Activated naive CD4-positive, alpha-beta T cell treated with anti-CD3 and anti-CD28 coated beads, Interleukin-2, amount 50 U/mL, for 72 hours (primary cell): ENCODE measurements at regions not wholly inside any gene's neighbourhood (a gene's known extent, or its start where the extent isn't known, plus 50 kb on each side); places are given as distances from the start of the nearest gene placed in this dataset.

ENCODE experiments used
- ATAC-seq, 2 donors: fragments of 150-1000 bp; cut with Tn5 transposase; 2 replicates each; pipeline ENCODE4 v1.10.0; 2021; ENCODE audit warnings: mild to moderate bottlenecking in 2 of 2, moderate library complexity in 2 of 2
- DNase-seq, 2 donors: peaks; one replicate each; pipeline ENCODE4 v3.0.0; 2021 to 2022; ENCODE audit warnings: low spot score in 2 of 2
- H3K27ac Mint-ChIP-seq, 2 donors: one replicate each; pipeline ENCODE4 v1.8.0; 2022; ENCODE audit warnings: mild to moderate bottlenecking in 2 of 2, mixed read lengths in 2 of 2
- H3K36me3 Mint-ChIP-seq, 2 donors: one replicate each; pipeline ENCODE4 v1.8.0; 2022; ENCODE audit warnings: mixed read lengths in 2 of 2
- H3K9me3 Mint-ChIP-seq, 2 donors: one replicate each; pipeline ENCODE4 v1.8.0; 2022; ENCODE audit warnings: mixed read lengths in 2 of 2

DNA sequence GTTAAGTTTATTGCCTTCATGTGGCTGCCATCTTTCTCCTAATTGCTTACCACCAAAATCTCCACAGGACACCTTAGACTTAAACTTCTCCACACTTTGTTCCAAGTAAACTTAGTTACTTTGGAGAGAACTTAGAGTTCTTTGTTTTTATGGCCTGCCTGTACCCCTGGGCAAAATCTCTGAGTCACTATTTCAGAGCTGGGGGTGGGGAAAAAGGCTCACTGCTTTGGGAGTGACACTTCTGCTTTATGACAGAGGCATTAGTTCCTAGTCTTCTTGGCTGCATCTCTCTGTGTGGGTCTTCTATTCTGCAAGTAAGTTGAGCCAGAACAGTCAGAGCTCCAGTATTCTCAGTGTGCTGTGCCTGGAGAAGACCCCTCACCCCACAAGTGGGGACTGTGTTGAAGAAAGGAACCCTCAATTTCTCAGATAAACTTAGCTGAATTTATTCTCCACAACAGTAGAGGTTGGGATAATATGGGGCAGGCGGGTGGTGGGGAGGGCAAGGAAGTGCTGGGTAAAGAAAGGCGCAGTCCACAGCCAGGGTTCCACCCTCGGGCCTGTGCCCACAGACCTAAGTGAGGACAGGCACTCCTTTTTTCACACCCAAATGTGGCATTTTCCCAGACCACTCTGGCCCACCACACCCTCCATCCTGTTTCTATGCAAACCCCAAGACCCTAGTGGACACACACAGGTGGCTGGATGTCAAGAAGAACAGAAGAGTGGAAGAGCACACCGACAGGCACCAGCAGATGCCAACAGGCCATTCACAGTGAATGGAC lies 636.6 kb upstream of the MAN1A1 start:
- H3K36me3 Mint-ChIP-seq: no peaks in the 10 kb centered on the region
- no peak overlapping the region for H3K27ac Mint-ChIP-seq
- no peak for ATAC-seq
- DNase-seq: no peak
- H3K9me3 Mint-ChIP-seq: no peaks in the 10 kb centered on the region

DNA sequence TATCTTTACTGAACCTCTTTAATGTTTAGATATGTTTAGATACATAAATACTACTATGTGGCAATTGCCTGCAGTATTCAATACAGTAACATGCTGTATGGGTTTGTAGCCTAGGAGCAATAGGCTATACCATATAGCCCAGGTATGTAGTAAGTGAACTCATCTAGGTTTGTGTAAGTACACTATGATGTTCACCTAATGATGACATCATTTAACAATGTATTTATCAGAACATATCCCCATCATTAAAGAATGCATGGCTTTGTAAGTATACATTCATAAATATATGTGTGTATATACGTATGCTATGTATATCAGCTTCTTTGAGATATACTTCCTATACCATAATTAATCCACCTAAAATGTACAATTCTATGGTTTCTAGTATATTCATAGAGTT lies 631.2 kb upstream of the MAN1A1 start:
- no peaks in the 10 kb centered on the region for H3K9me3 Mint-ChIP-seq
- no peak overlapping the region for H3K27ac Mint-ChIP-seq
- no peaks in the 10 kb centered on the region for H3K36me3 Mint-ChIP-seq
- ATAC-seq (no peak), DNase-seq (no peak)

DNA sequence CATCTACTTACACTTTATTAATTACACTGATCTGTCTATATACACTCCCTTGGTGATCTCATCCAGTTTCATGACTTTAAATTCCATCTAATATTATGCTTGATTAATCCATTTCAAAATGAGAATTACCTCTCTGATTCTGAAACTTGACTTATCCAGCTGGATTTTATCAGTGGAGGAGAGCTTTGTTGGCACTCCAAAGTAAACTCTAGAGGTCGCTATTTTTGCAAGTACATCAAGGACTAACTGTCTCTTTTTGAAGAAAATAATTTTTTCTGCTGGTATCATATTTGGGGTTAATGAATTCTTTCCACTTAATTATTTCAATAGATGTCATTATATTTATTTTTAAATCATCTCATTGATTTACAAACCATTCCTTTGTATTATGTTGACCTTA lies 630.3 kb upstream of the MAN1A1 start:
- ATAC-seq: no peak
- DNase-seq: no peak
- Mint-ChIP-seq H3K27ac (no peak overlapping the region), H3K36me3 (no peaks in the 10 kb centered on the region), H3K9me3 (no peaks in the 10 kb centered on the region)

DNA sequence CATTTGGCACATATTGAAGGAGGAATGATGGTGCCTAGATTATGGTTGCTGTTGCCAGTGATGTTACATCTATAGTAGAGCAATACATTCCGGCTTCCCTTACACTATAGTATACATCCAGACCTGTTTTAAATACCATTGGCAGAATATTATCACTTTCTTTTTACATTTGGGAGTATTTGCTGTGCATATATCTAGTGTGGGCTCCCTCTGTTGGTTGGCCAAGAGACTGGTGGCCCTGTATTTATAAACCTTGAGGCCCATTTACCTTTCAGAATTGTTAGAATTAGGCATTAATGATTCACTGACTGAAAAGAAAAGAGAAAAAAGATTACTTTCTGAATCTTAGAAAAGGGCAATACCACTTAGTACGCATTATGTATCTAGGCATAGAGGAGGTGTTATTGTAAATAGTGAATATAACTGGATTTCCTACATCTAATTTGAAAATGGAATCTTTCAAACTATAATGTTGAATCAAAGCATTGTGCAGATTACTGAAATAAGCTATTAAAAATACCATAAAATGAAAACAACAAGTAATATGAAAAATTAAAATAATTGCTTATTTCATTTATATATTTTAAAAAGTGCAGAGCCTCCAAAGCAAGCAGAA lies 628.8 kb upstream of the MAN1A1 start:
- no peak for DNase-seq

DNA sequence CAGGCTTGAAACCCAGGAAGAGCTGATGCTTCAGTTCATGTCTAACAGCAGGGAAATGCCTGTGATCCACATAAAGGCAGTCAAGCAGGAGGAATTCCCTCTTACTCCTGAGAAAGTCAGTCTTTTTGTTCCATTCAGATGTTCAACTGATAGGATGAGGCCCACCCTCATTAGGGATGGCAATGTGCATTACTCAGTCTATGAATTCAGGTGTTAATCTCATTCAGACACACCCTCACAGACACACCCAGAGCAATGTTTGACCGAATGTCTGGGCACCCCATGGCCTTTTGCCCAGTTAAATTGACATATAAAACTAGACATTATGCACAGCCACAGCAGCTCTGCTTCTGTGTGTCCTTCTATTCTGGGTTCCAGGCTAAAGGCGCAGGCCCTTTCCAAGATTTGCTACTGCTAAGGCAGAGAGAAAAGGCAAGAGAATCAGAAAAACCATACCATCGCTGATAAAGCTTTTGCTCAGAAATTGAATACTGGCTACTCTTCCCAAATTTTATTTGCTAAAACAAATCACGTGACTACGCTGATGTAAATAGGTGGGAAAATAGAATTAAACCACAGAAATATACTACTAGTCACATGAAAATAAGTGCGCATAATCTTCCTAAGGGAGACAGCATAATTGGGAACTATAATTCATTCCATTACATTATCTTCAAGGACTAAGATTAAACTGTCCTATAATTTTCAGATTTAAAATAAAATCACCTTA lies 625.0 kb upstream of the MAN1A1 start:
- no peaks in the 10 kb centered on the region for H3K36me3 Mint-ChIP-seq
- H3K27ac Mint-ChIP-seq: no peak overlapping the region
- no peaks in the 10 kb centered on the region for H3K9me3 Mint-ChIP-seq
- no peak for DNase-seq
- ATAC-seq: no peak

More for the DNA sequence above, 628.8 kb upstream of the MAN1A1 start:
- no peak for ATAC-seq
- no peaks in the 10 kb centered on the region for H3K36me3 Mint-ChIP-seq
- no peak overlapping the region for H3K27ac Mint-ChIP-seq
- no peaks in the 10 kb centered on the region for H3K9me3 Mint-ChIP-seq

DNA sequence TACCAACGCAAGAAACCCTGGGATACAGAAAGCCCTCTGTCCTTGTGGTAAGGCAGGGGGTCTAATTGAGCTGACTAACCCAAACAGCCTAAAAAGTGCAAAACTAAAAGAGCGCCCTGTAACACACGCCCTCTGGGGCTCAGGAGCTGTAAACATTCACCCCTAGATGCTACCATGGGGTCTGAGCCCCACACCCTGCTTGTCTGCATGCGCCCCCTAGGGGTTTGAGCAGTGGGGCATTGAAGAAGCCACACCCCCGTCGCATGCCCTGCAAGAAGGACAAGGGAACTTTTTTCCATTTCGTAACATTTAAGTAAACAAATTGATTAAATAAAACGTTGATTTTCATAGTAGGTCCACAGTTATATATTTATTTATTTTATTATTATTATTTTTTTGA lies 616.9 kb upstream of the MAN1A1 start:
- Mint-ChIP-seq H3K36me3 (no peaks in the 10 kb centered on the region), H3K27ac (no peak overlapping the region), H3K9me3 (no peaks in the 10 kb centered on the region)
- ATAC-seq (peak in 1 of 2 donors; percentile 46), DNase-seq (peak in 1 of 2 donors; percentile 36)

DNA sequence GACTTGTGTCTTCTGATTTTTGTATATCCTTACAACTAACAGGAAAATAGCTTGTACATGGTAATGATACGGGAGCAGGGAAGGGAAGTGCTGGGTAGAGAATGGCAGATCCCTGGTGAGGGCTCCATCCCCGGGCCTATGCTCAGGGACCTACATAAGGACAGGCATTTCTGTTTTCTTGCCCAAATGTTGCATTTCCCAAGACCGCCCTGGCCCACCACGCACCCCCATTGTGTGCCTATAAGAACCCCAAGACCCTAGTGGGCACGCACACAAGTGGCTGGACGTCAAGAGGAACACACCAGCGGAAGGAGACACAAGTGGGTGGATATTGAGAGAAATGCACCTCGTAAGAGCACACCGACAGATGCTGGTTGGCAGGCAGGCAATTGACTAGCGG lies 616.3 kb upstream of the MAN1A1 start:
- DNase-seq: no peak
- H3K9me3 Mint-ChIP-seq: no peaks in the 10 kb centered on the region
- no peak for ATAC-seq
- H3K36me3 Mint-ChIP-seq: no peaks in the 10 kb centered on the region
- no peak overlapping the region for H3K27ac Mint-ChIP-seq

DNA sequence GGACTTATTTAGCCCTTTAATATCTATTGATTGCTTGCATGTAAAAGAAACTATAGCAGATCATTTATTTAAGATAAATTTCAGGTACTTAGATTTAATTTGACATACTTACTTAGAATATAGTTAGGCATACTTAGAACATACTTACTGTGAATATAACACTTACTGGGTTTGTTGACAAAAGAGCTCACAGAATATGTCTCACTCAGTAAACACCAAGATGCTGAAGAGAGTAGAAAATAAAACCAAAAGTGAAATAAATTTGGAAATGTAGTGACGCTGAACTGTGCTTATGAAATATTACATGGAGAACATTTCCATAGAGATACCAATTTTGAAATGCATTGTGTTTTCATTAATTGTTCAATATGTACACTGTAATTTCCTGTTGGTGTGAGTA lies 615.4 kb upstream of the MAN1A1 start:
- Mint-ChIP-seq H3K36me3 (no peaks in the 10 kb centered on the region), H3K27ac (no peak overlapping the region), H3K9me3 (no peaks in the 10 kb centered on the region)
- ATAC-seq: no peak
- DNase-seq: no peak

DNA sequence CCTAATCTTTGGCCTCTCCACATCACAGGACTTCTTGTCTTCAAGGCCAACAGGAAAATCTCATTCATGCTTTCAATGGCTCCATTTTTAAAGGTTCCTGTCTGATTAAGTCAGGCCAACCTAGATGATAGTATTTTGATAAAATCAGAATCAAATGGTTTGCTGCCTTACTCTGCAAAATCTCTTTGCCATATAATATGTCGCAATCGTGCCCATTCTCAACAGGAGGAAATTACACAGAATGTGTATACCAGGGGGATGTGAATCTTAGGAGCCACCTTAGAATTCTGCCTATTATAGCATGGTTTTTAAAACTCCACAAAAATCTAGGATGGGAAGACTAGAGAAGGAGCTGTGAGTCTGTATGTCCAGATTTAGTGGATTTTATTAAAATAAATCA lies 612.9 kb upstream of the MAN1A1 start:
- no peak for DNase-seq
- H3K9me3 Mint-ChIP-seq: no peaks in the 10 kb centered on the region
- no peak overlapping the region for H3K27ac Mint-ChIP-seq
- ATAC-seq: no peak
- no peaks in the 10 kb centered on the region for H3K36me3 Mint-ChIP-seq

DNA sequence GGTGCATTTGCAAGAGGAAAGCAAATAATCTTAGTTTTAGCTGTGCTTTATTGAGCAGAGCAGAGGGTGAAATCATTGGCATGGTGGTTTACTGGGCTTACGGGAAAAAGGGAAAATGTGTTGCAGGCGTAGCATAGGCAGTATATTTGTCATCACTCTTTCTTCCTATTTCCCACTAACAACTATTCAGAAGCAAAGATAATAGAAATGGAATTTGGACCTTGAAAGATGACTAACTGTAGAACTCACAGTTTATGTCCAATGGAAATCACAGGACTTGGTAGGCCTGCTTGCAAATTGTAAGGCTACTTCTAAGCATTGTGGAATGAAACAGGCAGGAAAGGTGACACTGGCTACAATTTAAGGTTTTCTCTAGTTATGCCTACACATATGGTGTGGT lies 611.9 kb upstream of the MAN1A1 start:
- no peak overlapping the region for H3K27ac Mint-ChIP-seq
- no peak for DNase-seq
- ATAC-seq: no peak
- H3K36me3 Mint-ChIP-seq: no peaks in the 10 kb centered on the region
- no peaks in the 10 kb centered on the region for H3K9me3 Mint-ChIP-seq

DNA sequence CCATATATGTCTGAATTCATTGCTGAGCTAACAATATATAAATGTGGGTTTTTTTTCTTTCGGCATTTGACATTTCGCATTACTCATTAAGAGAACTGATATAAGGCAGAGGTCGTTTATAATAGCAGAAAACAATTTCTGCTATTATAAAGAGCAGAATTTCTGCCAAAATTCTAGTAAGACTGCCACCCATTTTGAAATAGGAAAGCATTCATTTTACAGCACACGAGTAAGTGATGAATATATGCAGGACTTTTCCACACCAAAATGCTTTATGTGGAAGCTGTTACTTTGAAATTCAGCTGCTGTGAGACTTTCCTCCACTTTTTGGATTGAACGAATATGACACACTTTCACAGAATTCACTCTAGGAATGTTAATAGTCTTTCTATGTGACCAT lies 610.9 kb upstream of the MAN1A1 start:
- ATAC-seq: no peak
- no peaks in the 10 kb centered on the region for H3K36me3 Mint-ChIP-seq

DNA sequence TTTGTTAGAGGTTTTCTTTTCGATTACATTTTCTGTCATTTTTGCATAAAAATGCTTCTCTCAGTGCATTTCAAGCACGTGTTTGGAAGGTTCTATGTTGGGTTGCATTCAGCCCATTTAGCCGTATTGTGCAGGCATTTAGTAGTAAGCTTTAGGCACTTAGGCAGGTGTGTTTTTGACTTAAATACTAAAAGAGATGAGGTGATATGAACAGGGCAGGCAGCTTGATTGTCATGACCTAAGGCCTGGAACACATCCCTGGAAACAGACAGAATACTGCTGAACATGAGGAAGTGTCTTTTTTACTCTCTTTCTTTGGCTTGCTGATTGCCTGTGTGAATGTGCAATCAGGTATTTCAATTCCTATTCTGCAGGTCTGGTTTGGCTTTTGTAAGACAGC lies 610.5 kb upstream of the MAN1A1 start:
- ATAC-seq: no peak
- DNase-seq: no peak
- no peaks in the 10 kb centered on the region for H3K9me3 Mint-ChIP-seq
- no peaks in the 10 kb centered on the region for H3K36me3 Mint-ChIP-seq
- H3K27ac Mint-ChIP-seq: no peak overlapping the region

More for the DNA sequence above, 610.9 kb upstream of the MAN1A1 start:
- DNase-seq: no peak
- Mint-ChIP-seq H3K9me3 (no peaks in the 10 kb centered on the region), H3K27ac (no peak overlapping the region)

DNA sequence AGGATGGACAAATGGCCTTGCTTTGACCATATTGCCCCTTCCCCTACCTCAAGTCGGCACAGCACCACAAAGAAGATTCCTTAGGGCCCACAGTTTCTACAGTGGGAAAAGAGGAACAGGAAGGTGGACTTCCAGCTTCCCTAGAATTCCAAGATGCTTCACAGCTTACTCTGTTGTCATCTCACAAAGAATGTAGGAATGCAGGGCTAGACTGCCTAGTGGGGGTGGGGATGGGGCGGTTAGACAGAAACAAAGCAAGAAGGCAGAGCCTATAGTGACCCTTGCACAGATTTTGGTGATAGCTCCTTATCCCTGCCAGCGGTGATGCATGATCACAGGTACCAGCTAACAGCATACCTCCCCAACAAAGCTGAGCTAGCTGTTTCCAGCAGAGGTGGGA lies 607.6 kb upstream of the MAN1A1 start:
- Mint-ChIP-seq H3K27ac (no peak overlapping the region), H3K36me3 (no peaks in the 10 kb centered on the region), H3K9me3 (no peaks in the 10 kb centered on the region)
- DNase-seq (no peak), ATAC-seq (no peak)

DNA sequence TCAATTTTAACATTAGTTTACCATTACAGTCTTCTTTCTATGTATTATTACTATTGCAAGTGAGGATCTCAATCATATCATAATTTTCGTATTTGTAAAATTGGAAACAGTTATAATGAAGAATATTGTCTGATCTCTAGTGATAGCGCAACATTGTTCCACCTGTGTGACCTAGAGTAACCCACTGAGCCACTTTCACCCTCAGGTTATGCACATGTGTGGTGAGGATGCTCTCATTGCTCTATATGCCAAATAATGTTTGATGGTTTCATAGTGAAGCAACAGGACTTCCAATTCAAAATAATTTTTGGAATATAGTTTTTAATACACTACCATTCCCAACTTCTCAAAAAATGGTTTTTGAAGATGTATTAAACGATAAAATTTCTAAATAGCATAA lies 603.1 kb upstream of the MAN1A1 start:
- ATAC-seq (no peak), DNase-seq (no peak)
- H3K36me3 Mint-ChIP-seq: no peaks in the 10 kb centered on the region
- H3K9me3 Mint-ChIP-seq: no peaks in the 10 kb centered on the region
- H3K27ac Mint-ChIP-seq: no peak overlapping the region

DNA sequence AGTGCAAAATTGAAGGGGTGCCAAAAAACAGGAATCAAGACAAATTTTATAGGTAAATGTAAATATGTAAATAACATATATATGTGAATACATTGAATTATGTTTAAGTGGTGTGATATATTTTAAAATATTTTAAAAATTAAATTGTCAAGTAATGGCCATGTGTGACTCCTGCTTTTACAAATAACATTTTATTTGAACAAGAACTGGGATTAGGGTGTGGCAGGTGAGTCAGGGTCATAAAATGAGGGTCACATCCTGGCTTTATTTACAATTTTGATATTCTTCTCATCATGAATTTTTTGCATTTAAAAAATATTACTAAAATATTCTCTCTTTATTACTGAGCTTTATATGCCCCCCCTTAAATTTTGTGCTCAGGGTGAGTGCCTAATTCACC lies 601.1 kb upstream of the MAN1A1 start:
- Mint-ChIP-seq H3K9me3 (no peaks in the 10 kb centered on the region), H3K36me3 (no peaks in the 10 kb centered on the region), H3K27ac (no peak overlapping the region)
- DNase-seq: no peak
- no peak for ATAC-seq

DNA sequence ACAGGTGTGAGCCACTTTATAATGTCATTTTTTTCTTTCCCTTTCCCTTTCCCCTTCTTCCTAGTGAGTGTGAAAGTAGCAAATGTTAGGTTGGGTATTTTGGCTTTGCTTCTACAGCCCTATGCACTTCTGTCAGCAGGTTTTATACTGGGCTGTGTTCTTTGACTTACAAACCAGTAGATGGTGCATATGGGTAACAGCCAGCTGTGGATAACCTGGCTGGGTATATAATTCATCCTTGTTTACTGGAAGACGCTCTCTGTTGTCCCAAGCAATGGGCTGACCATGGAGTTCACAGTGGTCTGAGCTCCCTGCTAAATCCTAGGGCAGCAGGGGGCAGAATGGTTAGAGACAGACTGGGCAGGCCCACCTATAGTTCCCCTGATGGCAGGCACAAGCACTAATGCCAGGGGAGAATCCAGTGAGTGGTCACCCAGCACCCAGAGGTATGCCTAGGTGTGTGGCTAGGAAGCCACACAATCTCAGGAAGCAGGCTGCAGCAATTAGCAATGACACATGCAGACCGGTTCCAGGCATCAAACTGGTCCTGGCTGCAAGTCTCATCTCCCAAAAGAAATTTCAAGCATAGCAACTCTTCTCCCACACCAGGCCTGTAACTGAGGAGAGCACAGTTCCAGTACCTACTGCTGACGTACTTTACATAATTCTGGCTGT lies 592.7 kb upstream of the MAN1A1 start:
- no peaks in the 10 kb centered on the region for H3K36me3 Mint-ChIP-seq

DNA sequence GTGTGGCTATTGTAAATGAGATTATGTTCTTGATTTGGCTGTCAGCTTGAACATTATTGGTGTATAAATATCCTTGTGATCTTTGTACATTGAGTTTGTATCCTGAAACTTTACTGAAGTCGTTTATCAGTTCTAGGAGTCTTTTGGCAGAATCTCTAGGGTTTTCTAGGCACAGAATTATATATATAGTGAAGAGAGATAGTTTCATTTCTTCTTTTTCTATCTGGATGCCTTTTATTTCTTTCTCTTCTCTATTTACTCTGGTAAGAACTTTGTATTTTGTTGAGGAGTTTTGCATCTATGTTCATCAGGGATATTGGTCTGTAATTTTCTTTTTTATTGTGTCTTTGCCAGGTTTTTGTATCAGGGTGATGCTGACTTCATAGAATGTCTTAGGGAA lies 589.2 kb upstream of the MAN1A1 start:
- ATAC-seq: no peak
- no peak for DNase-seq
- Mint-ChIP-seq H3K27ac (no peak overlapping the region), H3K9me3 (peaks cover 0 to 4% of the 10 kb centered on the region in 2 donors), H3K36me3 (no peaks in the 10 kb centered on the region)

More for the DNA sequence above, 592.7 kb upstream of the MAN1A1 start:
- ATAC-seq (no peak), DNase-seq (no peak)
- Mint-ChIP-seq H3K27ac (no peak overlapping the region), H3K9me3 (peaks cover 0 to 4% of the 10 kb centered on the region in 2 donors)
